NCI-H2196 (cell line): ENCODE measurements at regions not wholly inside any gene's neighbourhood (a gene's known extent, or its start where the extent isn't known, plus 50 kb on each side); places are given as distances from the start of the nearest gene placed in this dataset.
"Not testable (repeated sequence)": the region's sequence is repeated elsewhere in the genome, so short reads cannot be mapped to it uniquely, and the experiment has no call there.

Experiments
- DNase-seq: peaks from one replicate; lab custom pipeline; 2025; ENCODE audit not compliant: unreplicated experiment; lab: John Stamatoyannopoulos, UW

- DNase-seq = no peak
Observed at GRCh38 chr11:13216711-13217075, 60.9 kb upstream of the BMAL1 start.

- DNase-seq = not testable (repeated sequence)
Observed at GRCh38 chr11:13218685-13219084, 58.9 kb upstream of the BMAL1 start.

GRCh38 chr11:13220148-13220547 lies 57.4 kb upstream of the BMAL1 start:
- DNase-seq = no peak

GRCh38 chr11:13221722-13222121 lies 55.9 kb upstream of the BMAL1 start:
- DNase-seq = no peak

- no peak for DNase-seq
Observed at GRCh38 chr11:13222285-13222684, 55.3 kb upstream of the BMAL1 start.

- DNase-seq = no peak
Observed at GRCh38 chr11:13223112-13223511, 54.5 kb upstream of the BMAL1 start.

GRCh38 chr11:13224324-13224723 lies 53.3 kb upstream of the BMAL1 start:
- DNase-seq = no peak

GRCh38 chr11:13225038-13226001 lies 52.3 kb upstream of the BMAL1 start:
- no peak for DNase-seq

- no peak for DNase-seq
Observed at GRCh38 chr11:13227676-13228255, 49.8 kb upstream of the BMAL1 start.
